ENCODE measurements at regions not wholly inside any gene's neighbourhood (a gene's known extent, or its start where the extent isn't known, plus 50 kb on each side); places are given as distances from the start of the nearest gene placed in this dataset.

- no peak for DNase-seq
Measured at GRCh38 chr18:51955136-51955535, 384.9 kb upstream of the DCC start.

GRCh38 chr18:51957001-51957400, 383.0 kb upstream of the DCC start:
- no peak for DNase-seq

GRCh38 chr18:51980101-51980500, 359.9 kb upstream of the DCC start:
- DNase-seq, result no peak

GRCh38 chr18:51988277-51988676, 351.7 kb upstream of the DCC start:
- DNase-seq, result no peak

- DNase-seq, result no peak
Measured at GRCh38 chr18:51997129-51997528, 342.9 kb upstream of the DCC start.

GRCh38 chr18:51998066-51998465, 341.9 kb upstream of the DCC start:
- DNase-seq, result no peak

- DNase-seq, result no peak
Measured at GRCh38 chr18:51998711-51999110, 341.3 kb upstream of the DCC start.

- no peak for DNase-seq
Measured at GRCh38 chr18:51999351-51999750, 340.6 kb upstream of the DCC start.

GRCh38 chr18:52000435-52000834, 339.6 kb upstream of the DCC start:
- DNase-seq, result no peak

GRCh38 chr18:52001106-52001505, 338.9 kb upstream of the DCC start:
- DNase-seq, result no peak

GRCh38 chr18:52002600-52002999, 337.4 kb upstream of the DCC start:
- DNase-seq, result no peak

- DNase-seq, result no peak
Measured at GRCh38 chr18:52007105-52007504, 332.9 kb upstream of the DCC start.

- DNase-seq, result no peak
Measured at GRCh38 chr18:52008330-52008729, 331.7 kb upstream of the DCC start.

- DNase-seq, result no peak
Measured at GRCh38 chr18:52008736-52009135, 331.3 kb upstream of the DCC start.

GRCh38 chr18:52009958-52010357, 330.0 kb upstream of the DCC start:
- no peak for DNase-seq

- no peak for DNase-seq
Measured at GRCh38 chr18:52045946-52046675, 293.9 kb upstream of the DCC start.

GRCh38 chr18:52046842-52047241, 293.2 kb upstream of the DCC start:
- DNase-seq, result no peak

- no peak for DNase-seq
Measured at GRCh38 chr18:52054324-52054723, 285.7 kb upstream of the DCC start.

- DNase-seq, result no peak
Measured at GRCh38 chr18:52060607-52061304, 279.2 kb upstream of the DCC start.

GRCh38 chr18:52063923-52064322, 276.1 kb upstream of the DCC start:
- no peak for DNase-seq

GRCh38 chr18:52069201-52069600, 270.8 kb upstream of the DCC start:
- DNase-seq, result no peak

- no peak for DNase-seq
Measured at GRCh38 chr18:52070291-52070756, 269.7 kb upstream of the DCC start.

- DNase-seq, result no peak
Measured at GRCh38 chr18:52077251-52077983, 262.6 kb upstream of the DCC start.

- DNase-seq, result no peak
Measured at GRCh38 chr18:52082246-52082645, 257.8 kb upstream of the DCC start.

Measured in activated naive CD4-positive, alpha-beta T cell treated with anti-CD3 and anti-CD28 coated beads, Interleukin-2, amount 50 U/mL, for 16 hours (primary cell).